ENCODE measurements at regions not wholly inside any gene's neighbourhood (a gene's known extent, or its start where the extent isn't known, plus 50 kb on each side); places are given as distances from the start of the nearest gene placed in this dataset.
A peak's percentile ranks its signal among the peaks of the same experiment; 100 is the strongest.
"Not testable (repeated sequence)": the region's sequence is repeated elsewhere in the genome, so short reads cannot be mapped to it uniquely, and the experiment has no call there.

DNA sequence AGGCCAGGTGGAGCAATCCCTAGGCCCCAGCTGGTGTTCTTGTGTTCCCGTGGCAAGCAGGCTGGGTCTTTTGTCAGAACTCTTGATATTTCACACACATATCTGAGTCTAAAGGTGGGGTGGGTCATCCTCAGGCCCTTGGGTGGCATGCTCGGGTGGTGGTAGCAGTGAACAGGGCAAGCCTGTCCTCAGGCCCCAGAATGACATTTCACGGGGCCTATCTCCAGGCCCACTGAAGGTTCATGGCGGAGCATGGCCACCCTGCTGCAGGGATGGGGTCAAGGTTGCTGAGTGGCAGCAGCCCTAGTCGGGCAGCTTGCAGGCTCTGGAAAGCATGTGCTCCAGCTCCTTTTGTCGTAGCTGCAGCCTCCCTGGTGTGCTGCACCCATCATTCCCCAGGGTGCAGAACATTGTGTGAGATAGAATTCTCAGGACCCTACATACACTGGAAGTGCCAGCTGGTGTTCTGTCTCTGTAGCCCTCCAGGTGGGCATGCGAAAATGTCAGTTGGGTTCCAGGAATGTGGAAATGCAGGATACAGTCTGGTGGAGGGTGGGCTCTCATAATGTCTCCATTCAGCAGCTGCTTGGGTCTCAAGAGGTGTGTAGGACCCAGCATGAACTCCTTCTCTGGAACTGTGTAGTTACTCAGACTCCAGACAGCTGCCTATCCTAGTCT is 1571.8 kb downstream of the STIM2 start:
- DNase-seq (ENCODE audit: low read depth in 4 of 4, low spot score in 3 of 4) = no peak

DNA sequence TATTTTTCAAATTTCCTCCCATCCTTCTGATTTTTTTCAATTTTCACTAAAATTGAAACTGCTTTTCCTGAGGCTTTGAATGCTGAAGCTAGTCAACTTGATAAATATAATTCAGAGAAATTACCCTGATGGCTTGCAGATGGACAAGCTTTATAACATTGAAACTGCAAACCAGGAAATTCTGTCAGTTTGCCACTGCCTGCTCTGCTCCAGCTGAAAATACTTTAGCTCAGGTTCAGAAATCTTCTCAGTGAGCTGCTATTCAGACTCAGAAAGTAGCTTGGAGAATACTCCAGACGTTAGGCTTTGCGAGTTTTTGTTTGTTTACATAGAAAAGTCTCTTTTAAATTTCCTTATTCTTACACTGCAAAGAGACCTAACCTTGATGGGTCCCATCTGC is 1574.7 kb downstream of the STIM2 start:
- DNase-seq (ENCODE audit: low read depth in 4 of 4, low spot score in 3 of 4) = no peak

DNA sequence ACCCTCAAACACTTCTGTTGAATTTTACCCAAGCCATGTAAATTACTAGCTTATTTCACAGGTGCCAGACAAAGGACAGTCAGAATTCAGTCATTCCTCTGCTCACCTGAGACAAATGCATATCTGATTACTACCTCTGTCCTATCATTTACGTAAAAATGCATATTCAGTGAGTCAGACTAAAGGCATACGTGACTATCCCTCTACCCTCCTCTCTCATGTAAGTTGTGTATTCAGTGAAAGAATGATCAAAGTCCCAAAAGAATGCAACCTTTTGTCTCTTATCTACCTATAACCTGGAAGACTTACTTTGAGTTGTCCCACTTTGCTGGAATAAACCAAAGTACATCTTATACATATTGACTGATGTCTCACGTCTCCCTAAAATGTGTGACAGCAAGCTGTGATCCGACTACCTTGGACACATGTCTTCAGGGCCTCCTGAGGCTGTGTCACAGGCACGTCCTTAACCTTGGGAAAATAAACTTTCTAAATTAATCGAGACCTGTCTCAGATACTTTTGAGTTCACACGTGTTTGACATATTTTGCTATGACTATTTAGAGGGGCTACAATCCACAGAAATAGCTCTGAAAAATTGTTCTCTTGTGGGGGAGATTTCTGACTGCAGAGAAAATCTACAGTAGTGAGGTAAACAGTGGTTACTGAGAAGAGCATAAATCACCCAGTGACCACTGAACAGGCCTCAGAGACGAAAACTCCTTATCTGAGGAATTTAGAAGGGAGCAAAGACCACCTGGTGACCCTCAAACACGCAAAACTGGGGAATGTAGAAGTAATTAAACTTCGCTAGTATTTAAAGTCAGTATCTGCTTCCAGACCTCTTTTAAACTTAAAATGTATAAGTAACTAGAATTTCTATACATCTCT is 1575.8 kb downstream of the STIM2 start:
- DNase-seq (ENCODE audit: low read depth in 4 of 4, low spot score in 3 of 4) = no peak

DNA sequence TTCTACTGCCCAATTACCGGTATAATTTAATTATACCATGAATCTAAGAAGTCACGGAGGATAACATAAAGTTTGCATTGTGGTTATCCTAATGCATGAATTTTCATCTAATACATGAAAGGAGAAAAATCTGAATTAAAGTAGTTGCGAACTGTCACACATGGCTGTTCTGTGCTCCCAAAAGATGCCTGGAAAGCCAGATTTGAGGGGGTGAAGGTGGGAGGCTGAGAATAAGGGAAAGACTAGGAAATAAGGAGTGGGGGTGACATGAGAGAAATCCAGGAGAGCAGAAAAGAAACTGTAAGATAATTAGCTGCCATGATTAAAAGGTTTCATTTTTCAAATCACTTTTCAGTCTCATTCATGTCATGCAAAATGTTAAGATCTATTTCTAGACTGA is 1582.7 kb downstream of the STIM2 start:
- DNase-seq (ENCODE audit: low read depth in 4 of 4, low spot score in 3 of 4) = no peak

DNA sequence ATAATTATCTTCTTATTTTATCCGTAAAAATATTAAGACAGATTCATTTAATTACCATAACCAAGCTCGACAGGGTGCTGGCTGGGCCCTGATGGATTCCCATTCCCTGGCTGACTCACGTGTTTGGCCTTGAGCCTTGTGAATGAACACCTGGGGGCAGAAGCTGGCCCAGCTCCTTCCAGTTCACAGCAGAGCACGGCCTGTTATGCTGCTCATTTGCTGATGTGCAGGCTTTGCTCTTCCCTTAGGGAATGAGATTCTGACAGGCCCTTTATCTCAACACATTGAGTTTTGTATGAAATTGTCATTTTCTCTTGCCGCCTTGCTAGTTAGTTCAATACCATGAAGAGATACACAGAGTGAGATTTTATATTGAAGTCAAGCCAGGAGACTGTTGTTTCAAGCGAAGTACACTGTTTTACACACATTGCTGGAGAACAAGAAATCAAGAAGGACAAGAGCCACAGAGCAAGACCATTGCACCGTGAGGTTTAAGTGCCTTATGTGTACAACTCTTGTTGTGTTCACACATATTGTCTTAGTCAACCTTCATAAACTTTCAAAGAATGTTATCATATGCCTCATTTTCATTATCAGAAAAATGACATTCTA is 1583.3 kb downstream of the STIM2 start:
- no peak for DNase-seq (ENCODE audit: low read depth in 4 of 4, low spot score in 3 of 4)

DNA sequence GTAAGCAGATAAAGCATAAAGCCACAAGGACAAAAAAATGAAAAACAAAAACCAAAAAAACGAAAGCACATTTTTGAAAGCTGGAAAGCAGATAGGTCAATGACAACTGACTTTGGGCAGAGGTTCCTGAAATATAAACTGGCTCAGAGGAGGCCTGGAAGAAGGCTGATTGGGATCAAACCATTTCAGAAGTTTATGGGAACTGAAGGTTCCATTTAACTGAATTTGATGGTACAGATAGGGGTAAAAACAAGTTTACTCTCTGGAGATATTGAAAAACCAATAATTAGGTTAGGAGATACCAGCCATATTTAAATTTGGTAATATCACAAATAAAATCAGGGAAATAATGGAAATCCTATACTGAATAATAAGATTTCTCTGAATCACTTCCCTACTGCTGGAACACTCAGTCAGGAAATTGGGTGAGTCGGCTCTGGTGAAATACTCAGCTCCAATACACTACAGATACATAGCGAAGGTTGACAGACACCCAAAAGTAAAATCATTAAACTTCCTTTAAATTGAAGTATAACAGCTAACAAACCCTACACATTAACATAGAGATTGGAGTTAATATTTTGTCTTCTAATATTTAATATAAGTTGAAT is 1584.3 kb downstream of the STIM2 start:
- DNase-seq (ENCODE audit: low read depth in 4 of 4, low spot score in 3 of 4) = no peak

DNA sequence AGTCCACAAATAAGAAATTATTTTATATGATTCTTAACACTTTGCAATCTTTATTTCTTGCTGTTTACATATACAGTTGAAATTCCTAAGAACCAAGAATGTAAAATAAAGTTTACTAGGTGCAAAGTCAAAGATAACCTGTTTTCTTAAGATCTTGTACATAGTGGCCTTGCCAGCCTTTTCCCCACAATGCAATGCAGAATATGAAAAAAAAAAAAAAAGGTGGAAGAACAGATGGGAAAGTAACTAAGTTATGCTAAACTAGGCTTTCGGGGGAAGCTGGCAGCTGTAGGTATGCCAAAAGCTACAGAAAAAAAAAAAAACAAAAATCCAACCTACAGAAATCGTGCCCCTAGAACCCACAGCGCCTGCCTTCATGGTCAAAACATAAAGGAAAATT is 1588.4 kb downstream of the STIM2 start:
- no peak for DNase-seq (ENCODE audit: low read depth in 4 of 4, low spot score in 3 of 4)

DNA sequence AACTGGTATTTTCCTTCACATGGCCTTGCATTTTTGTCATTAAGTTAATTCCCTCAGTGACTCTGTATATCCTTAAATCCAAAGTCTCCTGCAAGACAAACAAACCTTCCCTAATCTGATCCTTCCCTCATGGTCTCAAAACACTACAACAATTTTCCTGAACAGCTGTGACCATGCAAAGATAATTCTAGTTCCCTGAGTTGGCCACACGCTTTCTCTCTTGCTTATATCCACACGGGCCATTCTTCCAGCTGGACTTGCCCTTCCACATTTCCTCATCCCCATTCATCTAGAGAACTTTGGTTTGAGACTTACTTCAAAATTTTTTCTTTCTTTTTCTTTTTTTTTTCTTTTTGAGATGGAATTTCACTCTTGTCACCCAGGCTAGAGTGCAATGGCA is 1590.7 kb downstream of the STIM2 start:
- no peak for DNase-seq (ENCODE audit: low read depth in 4 of 4, low spot score in 3 of 4)

DNA sequence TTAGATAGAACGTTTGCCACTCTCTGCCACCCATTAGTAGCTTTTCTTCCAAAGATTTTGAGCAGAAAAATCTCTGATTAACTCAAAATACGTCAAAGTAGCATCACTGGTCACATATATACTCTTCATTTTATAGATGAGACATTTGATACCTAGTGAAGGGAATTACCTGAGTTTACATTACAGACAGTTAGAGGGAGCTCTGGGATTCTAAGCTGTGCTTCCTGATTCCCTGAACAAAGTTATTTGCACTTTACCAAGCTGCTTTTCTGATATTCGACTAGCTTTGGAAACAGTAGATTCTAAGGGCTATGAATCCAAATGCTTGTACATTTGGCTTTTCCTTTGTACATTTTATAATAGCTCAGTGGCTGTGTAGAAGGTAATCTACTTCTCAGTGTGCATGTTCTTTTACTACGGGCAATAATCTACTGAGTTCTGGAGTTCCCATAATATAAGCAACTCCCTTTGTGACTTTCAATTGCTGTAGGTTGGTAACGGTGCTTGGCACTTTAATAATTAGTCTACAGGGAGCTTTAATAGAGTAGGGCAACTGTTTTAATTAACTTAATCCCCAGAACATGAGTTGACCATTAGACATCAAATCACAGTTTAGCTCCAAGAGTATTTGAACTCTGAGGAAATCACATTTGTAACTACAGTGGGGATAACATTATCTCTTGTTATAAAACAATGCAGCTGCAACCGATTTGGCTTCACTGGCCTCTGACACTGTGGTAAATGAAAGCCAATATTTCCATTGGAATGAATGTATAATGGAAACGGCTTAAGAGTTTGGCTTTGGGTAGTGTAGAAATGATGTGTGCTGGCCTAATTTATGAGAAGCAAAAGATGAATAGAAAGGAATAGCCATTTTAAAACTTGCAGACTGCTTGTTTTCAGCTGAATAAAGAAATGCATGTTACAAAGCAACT is 1602.4 kb downstream of the STIM2 start:
- no peak for DNase-seq (ENCODE audit: low read depth in 4 of 4, low spot score in 3 of 4)

DNA sequence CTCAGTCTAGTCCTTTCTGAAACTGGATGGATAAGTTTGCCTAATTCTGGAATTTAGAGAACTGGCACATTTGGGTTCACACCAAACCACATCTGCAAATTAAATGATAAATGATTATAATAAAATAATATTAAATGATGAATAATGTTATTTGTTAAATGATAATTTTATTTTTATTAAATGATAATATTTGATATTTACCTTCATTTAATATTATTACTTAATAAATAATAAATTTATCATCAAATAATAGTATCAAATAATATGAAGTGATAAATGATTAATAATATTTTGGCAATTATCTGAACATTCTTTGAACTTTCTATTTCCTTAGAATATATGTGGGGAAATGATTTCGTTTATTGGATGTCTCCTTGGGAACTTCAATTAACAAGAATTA is 1604.2 kb downstream of the STIM2 start:
- DNase-seq (ENCODE audit: low read depth in 4 of 4, low spot score in 3 of 4) = no peak

DNA sequence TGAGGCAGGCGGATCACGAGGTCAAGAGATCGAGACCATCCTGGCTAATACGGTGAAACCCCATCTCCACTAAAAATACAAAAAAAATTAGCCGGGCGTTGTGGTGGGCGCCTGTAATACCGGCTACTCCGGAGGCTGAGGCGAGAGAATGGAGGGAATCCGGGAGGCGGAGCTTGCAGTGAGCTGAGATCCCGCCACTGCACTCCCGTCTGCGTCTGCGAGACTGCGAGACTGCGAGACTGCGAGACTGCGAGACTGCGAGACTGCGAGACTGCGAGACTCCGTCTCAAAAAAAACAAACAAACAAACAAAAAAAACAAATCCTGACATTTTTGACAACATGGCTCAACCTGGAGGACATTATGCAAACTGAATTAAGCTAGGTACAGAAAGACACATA is 1606.2 kb downstream of the STIM2 start:
- DNase-seq (ENCODE audit: low read depth in 4 of 4, low spot score in 3 of 4) = not testable (repeated sequence)

DNA sequence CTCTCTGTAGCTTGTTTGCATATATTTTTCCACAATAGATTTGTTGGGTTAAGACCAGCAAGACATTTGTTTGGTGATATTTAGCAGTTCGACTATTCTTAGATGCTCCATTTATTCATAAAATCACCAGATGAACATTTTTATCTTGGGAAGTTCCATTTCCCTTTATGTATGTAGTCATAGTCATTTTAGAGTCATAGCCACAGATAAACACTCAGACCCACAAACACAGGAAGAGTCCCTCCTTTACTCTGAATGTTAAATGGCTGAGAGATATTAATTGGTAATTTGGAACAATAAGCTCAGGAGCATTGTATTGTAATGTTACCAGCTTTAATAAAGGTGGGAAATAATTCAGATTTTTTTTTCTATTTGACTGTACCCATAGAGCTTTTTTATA is 1608.7 kb downstream of the STIM2 start:
- DNase-seq (ENCODE audit: low read depth in 4 of 4, low spot score in 3 of 4) = no peak

DNA sequence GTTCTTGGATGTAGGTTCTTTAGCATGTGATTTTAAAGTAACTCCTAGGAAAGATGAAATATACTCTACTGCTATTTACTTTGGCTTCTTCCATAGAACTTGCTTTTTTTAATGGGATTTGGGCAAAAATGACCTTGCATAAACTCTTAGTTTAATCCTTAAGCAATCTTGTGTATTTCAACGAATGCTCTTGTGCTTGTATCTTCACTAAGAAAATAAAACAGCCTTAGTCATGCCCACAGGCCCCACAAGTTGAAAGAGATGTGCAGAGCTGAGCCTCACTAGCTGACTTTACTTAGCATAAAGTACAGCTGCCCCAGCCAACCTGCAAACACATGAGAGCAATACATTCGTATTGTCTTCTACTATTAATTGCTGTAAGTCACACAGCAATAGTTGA is 1609.2 kb downstream of the STIM2 start:
- DNase-seq (ENCODE audit: low read depth in 4 of 4, low spot score in 3 of 4) = no peak

DNA sequence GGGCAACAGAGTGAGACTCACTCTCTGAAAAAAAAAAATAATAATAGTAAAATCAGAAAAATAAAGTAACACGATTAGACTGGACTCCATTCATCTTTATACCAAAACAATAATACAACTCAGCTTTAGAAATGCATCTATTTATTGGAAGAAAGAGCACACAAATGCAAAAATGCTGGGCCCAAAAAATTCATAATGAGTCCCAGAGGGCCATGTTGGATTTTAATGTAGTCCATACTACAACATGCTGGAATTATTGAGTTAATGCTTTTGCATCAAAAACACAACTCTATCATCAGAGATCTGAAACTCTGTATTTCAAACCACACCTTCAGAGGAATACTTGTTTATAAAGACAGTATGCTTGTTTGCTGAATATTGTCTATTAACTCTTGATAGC is 1614.7 kb downstream of the STIM2 start:
- DNase-seq (ENCODE audit: low read depth in 4 of 4, low spot score in 3 of 4) = no peak

DNA sequence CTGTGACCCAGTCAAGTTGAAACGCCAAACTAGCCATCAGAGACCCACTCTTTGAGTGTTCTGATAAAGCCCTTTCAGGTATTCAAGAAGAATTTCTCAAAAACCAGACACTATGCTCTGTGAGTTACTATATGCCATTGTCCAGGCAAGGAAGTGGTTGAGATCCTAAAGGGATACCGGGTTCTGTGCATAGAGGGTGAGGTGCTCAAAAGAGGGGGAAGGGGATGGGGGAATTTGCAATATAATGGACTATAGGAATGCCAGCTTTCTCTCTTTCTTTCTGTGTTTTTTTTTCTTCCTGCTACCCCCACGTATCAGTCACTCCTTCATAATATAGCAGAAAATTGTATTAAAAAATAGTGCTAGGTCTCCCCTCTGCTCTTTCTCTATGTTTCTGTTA is 1619.0 kb downstream of the STIM2 start:
- DNase-seq (ENCODE audit: low read depth in 4 of 4, low spot score in 3 of 4) = no peak

DNA sequence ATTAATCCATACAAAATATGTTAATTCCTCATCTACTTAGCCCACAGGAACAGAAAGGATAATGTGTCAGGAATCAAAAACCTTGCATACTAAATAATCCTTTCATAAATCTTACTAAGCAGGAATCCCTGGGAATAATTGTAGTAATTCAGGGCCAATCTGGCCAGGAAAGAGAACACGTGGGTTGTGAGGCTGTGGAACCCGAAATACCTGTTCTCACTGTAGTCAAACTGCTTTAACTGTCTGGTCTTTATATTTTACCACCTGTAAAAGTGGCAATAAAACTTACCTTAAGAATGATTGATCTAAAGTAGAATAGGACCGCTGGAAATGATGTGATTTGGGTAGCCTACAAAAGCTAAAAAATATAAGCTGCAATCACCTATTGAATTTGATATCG is 1620.9 kb downstream of the STIM2 start:
- DNase-seq (ENCODE audit: low read depth in 4 of 4, low spot score in 3 of 4) = peak in 1 of 4 donors; percentile 12

DNA sequence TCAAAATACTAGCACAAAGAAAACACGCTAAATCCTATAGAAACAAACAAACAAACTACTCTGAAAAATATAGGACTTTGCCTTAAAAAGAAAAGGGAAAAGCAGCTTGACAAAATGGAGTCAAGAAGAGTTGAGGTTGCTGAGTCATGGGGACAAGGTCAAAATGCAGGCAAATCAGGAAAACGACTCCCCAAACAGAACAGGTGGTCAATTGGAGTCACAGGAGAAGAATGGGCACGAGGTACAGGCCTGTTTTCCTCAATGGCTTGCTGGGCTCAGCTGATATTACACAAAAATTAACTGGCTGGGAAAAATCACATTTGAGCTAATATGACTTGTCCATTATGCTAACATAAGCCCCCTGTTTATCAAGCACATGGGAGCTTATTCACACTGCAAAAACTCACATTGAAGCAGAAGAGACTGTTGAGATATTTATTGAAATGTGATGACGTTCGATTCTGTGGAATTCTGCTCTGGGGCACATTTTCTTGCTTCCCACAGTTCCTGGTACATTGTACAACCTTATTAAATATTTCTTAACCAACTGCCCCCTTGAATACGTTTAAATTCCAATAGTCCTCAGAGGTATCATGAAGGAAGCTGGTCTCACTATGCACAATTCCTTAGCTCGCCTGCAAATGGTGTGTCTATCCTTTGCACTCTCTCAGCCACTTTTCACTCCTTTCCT is 1622.1 kb downstream of the STIM2 start:
- no peak for DNase-seq (ENCODE audit: low read depth in 4 of 4, low spot score in 3 of 4)

DNA sequence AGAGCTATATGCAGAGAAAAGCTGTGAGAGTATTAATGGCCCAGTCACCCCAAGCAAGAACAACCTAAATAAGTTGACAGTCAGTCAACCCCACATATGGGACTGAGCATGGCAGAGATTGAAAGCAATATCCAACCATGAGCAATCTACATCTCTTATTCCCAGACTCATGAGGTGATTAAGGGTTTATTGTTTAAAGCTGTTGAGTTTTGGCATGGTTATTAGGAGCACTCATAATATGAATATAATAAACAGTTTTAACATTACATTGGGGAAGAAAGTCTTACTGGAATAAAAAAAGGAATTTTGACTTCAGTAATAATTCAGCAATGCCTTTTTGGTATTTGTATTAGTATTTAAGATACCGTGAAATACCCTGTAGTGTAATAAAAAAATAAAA is 1627.4 kb downstream of the STIM2 start:
- no peak for DNase-seq (ENCODE audit: low read depth in 4 of 4, low spot score in 3 of 4)

DNA sequence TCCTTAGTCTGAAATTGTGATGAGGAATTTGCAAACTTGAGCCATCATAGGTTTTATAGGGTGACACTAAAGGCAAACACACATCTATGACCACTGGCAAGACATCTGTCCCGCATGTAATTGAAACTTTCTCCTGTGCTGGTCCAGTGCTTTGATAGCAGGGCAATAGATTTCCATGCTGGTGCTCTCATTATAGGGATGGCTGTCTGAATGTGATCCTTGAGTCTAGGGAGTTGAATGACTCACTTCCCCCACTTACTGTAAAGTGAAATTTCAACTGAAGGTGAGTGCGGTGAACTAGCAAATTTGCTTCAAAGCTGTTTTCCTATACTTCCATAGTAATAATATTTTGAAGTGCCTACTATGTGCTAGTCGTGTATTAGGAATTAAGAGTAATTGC is 1630.0 kb downstream of the STIM2 start:
- no peak for DNase-seq (ENCODE audit: low read depth in 4 of 4, low spot score in 3 of 4)

DNA sequence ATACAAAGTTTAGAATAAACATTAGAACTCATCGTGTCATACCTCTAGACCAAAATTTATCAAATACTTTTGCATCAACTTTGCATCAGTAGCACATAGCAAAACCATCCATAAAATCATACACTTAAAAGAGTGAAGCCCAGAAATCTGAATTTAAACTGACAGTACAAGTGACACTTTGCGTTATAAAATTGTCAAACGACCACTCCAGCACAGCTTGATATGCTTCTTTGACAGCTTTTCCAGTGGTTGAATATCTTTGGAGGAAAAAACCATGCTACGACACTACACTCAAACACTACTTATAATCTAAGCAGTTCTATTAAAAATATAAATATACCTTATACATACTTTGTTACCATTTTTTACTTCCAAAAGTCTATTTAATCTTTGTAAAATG is 1644.4 kb downstream of the STIM2 start:
- DNase-seq (ENCODE audit: low read depth in 4 of 4, low spot score in 3 of 4) = no peak
